Nephron (organoid): ENCODE measurements at regions not wholly inside any gene's neighbourhood (a gene's known extent, or its start where the extent isn't known, plus 50 kb on each side); places are given as distances from the start of the nearest gene placed in this dataset.

ENCODE experiments used
- H3K27ac Mint-ChIP-seq, 3 experiments: 2 replicates each; pipeline ENCODE4 v1.8.0; 2020; ENCODE audit warnings: mixed read lengths in 3 of 3, mild to moderate bottlenecking in 2 of 3, moderate library complexity in 1 of 3
- H3K27me3 Mint-ChIP-seq: 2 replicates; pipeline ENCODE4 v1.8.0; 2021; ENCODE audit warnings: low read depth, mild to moderate bottlenecking, moderate library complexity, mixed read lengths
- H3K36me3 Mint-ChIP-seq: 2 replicates; pipeline ENCODE4 v1.8.0; 2020; ENCODE audit warnings: low read depth, mixed read lengths
- H3K4me1 Mint-ChIP-seq: 2 replicates; pipeline ENCODE4 v1.8.0; 2020; ENCODE audit warnings: mixed read lengths
- H3K4me3 Mint-ChIP-seq, 3 experiments: 2 replicates each; pipeline ENCODE4 v1.8.0; 2020; ENCODE audit warnings: mild to moderate bottlenecking in 3 of 3, mixed read lengths in 3 of 3, moderate library complexity in 2 of 3
- H3K9me3 Mint-ChIP-seq: 2 replicates; pipeline ENCODE4 v1.8.0; 2020; ENCODE audit warnings: mixed read lengths
- TF ChIP-seq, protein P1 (sequence below), 3 experiments: fragments of 200-600 bp; sonication (generic); IDR thresholded peaks; one replicate each; pipeline ENCODE4 v1.5.0; 2021; ENCODE audit warnings: antibody characterized with exemption in 3 of 3; ENCODE audit not compliant: unreplicated experiment in 3 of 3

DNA sequence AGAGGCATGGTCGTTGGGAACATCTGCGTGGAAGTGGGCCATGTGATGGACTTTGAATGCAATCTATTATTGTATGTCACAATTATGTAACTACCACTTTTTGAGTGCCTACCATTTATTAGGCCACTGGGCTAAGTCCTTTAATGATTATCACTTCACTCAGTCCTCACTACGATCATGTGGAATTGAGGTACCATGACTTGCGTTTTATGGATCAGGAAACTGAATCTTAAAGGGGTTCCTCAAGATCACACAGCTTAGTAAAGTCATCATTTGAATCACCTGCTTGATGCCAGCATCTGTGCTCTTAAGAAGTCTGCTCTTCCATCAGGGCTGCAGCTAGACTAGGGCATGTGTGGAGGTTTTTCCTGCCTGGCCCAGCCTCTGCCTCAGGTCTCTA, 136.7 kb downstream of the DAD1 start:
- Mint-ChIP-seq H3K36me3 (no peaks in the 10 kb centered on the region), H3K4me1 (peaks cover 6% of the 10 kb centered on the region), H3K9me3 (no peaks in the 10 kb centered on the region), H3K27me3 (peaks cover 10% of the 10 kb centered on the region), H3K4me3 (no peak overlapping the region), H3K27ac (no peak overlapping the region)
- TF ChIP-seq, protein P1, sequence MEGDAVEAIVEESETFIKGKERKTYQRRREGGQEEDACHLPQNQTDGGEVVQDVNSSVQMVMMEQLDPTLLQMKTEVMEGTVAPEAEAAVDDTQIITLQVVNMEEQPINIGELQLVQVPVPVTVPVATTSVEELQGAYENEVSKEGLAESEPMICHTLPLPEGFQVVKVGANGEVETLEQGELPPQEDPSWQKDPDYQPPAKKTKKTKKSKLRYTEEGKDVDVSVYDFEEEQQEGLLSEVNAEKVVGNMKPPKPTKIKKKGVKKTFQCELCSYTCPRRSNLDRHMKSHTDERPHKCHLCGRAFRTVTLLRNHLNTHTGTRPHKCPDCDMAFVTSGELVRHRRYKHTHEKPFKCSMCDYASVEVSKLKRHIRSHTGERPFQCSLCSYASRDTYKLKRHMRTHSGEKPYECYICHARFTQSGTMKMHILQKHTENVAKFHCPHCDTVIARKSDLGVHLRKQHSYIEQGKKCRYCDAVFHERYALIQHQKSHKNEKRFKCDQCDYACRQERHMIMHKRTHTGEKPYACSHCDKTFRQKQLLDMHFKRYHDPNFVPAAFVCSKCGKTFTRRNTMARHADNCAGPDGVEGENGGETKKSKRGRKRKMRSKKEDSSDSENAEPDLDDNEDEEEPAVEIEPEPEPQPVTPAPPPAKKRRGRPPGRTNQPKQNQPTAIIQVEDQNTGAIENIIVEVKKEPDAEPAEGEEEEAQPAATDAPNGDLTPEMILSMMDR (IDR thresholded peaks at IDR 0.05; ENCODE audit: unreplicated experiment in 3 of 3) = no peak

DNA sequence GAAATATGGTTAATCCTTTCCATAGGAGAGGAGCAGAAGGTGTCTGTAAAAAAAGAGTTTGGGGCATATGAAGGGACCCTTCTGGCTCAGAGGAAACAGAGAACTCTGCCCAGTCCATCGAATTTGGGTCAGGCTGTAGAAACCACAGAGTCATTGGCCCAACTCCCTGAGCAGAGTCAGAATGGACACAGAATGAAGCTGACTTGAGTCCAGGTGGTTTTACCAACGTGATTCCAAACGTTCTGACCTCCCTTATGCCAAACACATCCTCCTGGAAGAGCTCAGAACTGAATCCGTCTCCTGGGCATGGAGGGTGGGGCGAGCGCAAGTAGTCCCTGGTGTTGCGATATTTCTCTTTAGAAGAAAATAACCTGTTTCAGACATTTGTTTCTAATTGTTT, 138.8 kb downstream of the DAD1 start:
- Mint-ChIP-seq H3K4me3 (no peak overlapping the region), H3K27me3 (peaks cover 10% of the 10 kb centered on the region), H3K36me3 (no peaks in the 10 kb centered on the region), H3K4me1 (peaks cover 6% of the 10 kb centered on the region), H3K9me3 (no peaks in the 10 kb centered on the region), H3K27ac (no peak overlapping the region)
- TF ChIP-seq, protein P1 (IDR thresholded peaks at IDR 0.05; ENCODE audit: unreplicated experiment in 3 of 3) = no peak

DNA sequence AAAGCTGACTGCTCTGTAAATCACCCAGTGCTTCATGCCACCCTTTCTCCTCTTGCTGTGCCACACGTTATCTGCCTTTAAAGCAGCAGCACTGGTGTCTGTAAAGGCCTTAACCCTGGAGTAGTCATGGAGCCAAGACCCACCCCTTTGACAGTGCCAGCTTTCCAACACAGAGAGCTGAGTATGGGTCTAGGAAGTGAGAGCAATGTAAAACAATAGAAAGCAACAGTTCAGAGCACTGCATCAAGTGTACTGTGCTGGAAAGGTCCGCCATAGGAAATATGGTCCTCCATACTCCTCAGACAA, 139.5 kb downstream of the DAD1 start:
- Mint-ChIP-seq H3K4me3 (no peak overlapping the region), H3K27ac (no peak overlapping the region), H3K27me3 (peaks cover 10% of the 10 kb centered on the region), H3K36me3 (no peaks in the 10 kb centered on the region), H3K4me1 (peaks cover 6% of the 10 kb centered on the region), H3K9me3 (peaks cover 2% of the 10 kb centered on the region)
- TF ChIP-seq, protein P1 (IDR thresholded peaks at IDR 0.05; ENCODE audit: unreplicated experiment in 3 of 3) = no peak

DNA sequence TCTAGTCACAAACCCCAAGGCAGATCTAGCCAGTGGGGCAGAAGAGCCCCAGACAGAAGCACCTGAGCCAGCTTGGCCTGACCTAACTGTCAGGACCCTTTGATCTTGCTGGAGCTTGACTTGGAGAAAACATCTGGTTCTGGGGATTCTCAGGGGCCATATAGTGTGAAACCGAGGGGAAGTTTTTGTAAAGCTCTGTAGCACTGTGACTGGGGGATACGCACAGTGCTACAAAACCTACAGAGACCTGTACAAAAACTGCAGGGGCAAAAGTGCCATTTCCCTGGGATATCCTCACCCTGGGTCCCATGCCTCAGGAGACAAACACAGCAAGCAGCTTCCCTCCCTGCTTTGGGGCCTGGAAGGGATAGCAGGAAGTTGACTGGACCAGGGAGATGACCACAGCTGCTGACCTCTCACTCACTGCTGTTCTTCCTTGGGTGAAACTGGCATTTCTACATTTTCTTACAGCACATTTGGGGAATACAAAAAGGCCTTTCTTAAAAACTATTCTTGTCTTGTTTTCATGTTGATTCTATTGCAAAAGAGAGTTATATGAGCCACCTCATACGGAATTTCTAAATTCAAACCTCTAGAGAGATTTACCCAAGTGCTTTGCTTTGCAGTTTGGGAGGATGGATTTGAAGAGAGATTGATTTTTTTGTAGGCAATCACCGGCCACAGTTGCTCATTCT, 140.0 kb downstream of the DAD1 start:
- H3K36me3 Mint-ChIP-seq = no peaks in the 10 kb centered on the region
- TF ChIP-seq, protein P1 (IDR thresholded peaks at IDR 0.05; ENCODE audit: unreplicated experiment in 3 of 3) = no peak
- H3K27me3 Mint-ChIP-seq = peaks cover 10% of the 10 kb centered on the region
- peaks cover 6% of the 10 kb centered on the region for H3K4me1 Mint-ChIP-seq
- no peak overlapping the region for H3K27ac Mint-ChIP-seq
- peaks cover 2% of the 10 kb centered on the region for H3K9me3 Mint-ChIP-seq
- no peak overlapping the region for H3K4me3 Mint-ChIP-seq

DNA sequence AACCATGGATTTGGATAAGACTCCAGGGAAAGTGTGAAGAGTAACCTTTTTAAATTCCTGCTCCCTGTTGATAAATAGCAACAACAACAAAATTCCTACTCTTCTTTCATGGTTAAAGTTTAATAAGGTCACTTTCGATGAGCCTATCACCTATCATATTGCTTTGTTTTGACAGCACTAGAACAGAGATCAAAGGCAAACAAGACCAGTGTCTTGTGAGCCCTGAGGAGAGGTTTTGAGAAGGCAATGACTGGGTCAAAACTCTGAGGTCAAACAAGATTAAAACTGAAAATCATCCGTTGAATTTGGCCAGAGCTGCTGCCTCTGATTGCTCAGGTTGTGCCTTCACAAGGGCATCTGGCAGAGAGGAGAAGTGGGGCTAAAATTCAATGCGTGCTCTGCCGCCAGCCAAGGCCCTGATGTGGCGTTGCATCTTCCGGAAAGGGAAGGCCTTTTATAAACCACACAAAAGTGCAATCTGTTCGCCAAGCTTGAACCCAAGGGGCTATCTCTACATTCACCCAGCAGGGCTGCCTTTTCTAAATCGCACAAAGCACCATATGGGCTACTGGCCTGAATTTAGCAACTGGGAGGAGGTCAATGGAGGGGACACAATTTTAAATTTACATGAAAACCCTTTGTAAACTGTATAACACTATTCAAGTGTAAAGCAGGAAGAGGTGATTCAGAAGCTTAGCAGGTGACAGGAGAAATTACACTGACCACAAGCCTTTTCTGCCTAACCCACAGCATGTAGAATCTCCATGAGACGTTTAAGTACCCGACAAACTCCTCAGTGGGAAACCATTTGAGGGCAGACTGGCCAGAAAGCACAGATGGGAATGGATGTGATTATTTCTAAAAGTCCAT, 140.8 kb downstream of the DAD1 start:
- Mint-ChIP-seq H3K27me3 (peaks cover 10% of the 10 kb centered on the region), H3K9me3 (peaks cover 2% of the 10 kb centered on the region), H3K4me3 (no peak overlapping the region), H3K4me1 (peaks cover 6% of the 10 kb centered on the region), H3K36me3 (no peaks in the 10 kb centered on the region), H3K27ac (no peak overlapping the region)
- TF ChIP-seq, protein P1 (IDR thresholded peaks at IDR 0.05; ENCODE audit: unreplicated experiment in 3 of 3) = no peak
